IMR-90 (cell line): ENCODE measurements at regions not wholly inside any gene's neighbourhood (a gene's known extent, or its start where the extent isn't known, plus 50 kb on each side); places are given as distances from the start of the nearest gene placed in this dataset.

ENCODE experiments used
- ATAC-seq: fragments of 200-7000 bp; cut with Tn5 transposase; 2 replicates; pipeline ENCODE4 v1.9.1; 2020; ENCODE audit warnings: low read depth, mild to moderate bottlenecking, moderate library complexity
- BruUV-seq: library from RNA; stranded (reverse); fragments of 400-500 nt; replicated peaks from 2 replicates; lab custom pipeline; 2021; lab: Mats Ljungman, UMichigan
- CTCF ChIA-PET: fragments of 300-600 bp; formaldehyde crosslinking; extraction: SDS; loops from one replicate; lab custom pipeline; 2021; ENCODE audit warnings: antibody characterized with exemption; lab: Yijun Ruan, JAX
- POLR2A ChIA-PET: fragments of 300-600 bp; sonication (Branson Sonifier 250); formaldehyde crosslinking; loops from one replicate; lab custom pipeline; 2022; ENCODE audit warnings: antibody characterized with exemption; ENCODE audit not compliant: unreplicated experiment; lab: Charles Lee
- DNase-seq: peaks from one replicate; pipeline ENCODE4 v3.0.0; 2013
- H2AFZ ChIP-seq: replicated peaks from 2 replicates; pipeline ENCODE3; 2013; ENCODE audit warnings: low read length, mild to moderate bottlenecking; ENCODE audit not compliant: poor library complexity
- H2AK5ac ChIP-seq: 2 replicates; pipeline ENCODE4 v1.6.1; 2013; ENCODE audit warnings: low read depth, low read length, inconsistent platforms
- H2AK9ac ChIP-seq: replicated peaks from 2 replicates; pipeline ENCODE3; 2013; ENCODE audit warnings: mild to moderate bottlenecking, low read depth, low read length, moderate library complexity; ENCODE audit not compliant: poor library complexity
- H2BK120ac ChIP-seq: 2 replicates; pipeline ENCODE4 v1.6.1; 2013; ENCODE audit warnings: low read depth, low read length, inconsistent platforms
- H2BK15ac ChIP-seq: 3 replicates; pipeline ENCODE4 v1.6.1; 2013; ENCODE audit warnings: low read depth, low read length, inconsistent platforms
- H2BK20ac ChIP-seq: 2 replicates; pipeline ENCODE4 v1.6.1; 2013; ENCODE audit warnings: low read depth, mild to moderate bottlenecking, inconsistent platforms, low read length, moderate library complexity
- H2BK5ac ChIP-seq: 2 replicates; pipeline ENCODE4 v1.6.1; 2013; ENCODE audit warnings: mild to moderate bottlenecking, low read depth, low read length, inconsistent platforms; ENCODE audit not compliant: poor library complexity, severe bottlenecking
- H3K14ac ChIP-seq: replicated peaks from 2 replicates; pipeline ENCODE4 v1.6.1; 2013; ENCODE audit warnings: low read depth, low read length, inconsistent platforms
- H3K18ac ChIP-seq: 2 replicates; pipeline ENCODE4 v1.6.1; 2013; ENCODE audit warnings: low read depth, low read length, control low read depth
- H3K23ac ChIP-seq: 2 replicates; pipeline ENCODE4 v1.6.1; 2013; ENCODE audit warnings: low read depth, low read length, inconsistent platforms
- H3K27ac ChIP-seq: 2 replicates; pipeline ENCODE4 v1.5.1; 2013; ENCODE audit warnings: mild to moderate bottlenecking, control low read depth, low read length; ENCODE audit not compliant: insufficient read depth
- H3K27me3 ChIP-seq: 2 replicates; pipeline ENCODE4 v1.6.1; 2013; ENCODE audit warnings: low read length; ENCODE audit not compliant: control insufficient read depth, insufficient read depth
- H3K36me3 ChIP-seq: 2 replicates; pipeline ENCODE4 v1.6.1; 2013; ENCODE audit warnings: low read length, mixed read lengths; ENCODE audit not compliant: control insufficient read depth, insufficient read depth
- H3K4ac ChIP-seq: 2 replicates; pipeline ENCODE4 v1.6.1; 2013; ENCODE audit warnings: low read depth, low read length, inconsistent platforms
- H3K4me1 ChIP-seq: 2 replicates; pipeline ENCODE4 v1.6.1; 2013; ENCODE audit warnings: low read length, mixed read lengths; ENCODE audit not compliant: control insufficient read depth, insufficient read depth
- H3K4me2 ChIP-seq: 2 replicates; pipeline ENCODE4 v1.6.1; 2013; ENCODE audit warnings: low read depth, mild to moderate bottlenecking, control low read depth, low read length, moderate library complexity
- H3K4me3 ChIP-seq: 2 replicates; pipeline ENCODE4 v1.5.1; 2013; ENCODE audit warnings: low read depth, mild to moderate bottlenecking, control low read depth, low read length, moderate library complexity; ENCODE audit not compliant: insufficient read depth
- H3K56ac ChIP-seq: 2 replicates; pipeline ENCODE4 v1.6.1; 2013; ENCODE audit warnings: low read length, inconsistent platforms; ENCODE audit not compliant: insufficient read depth; ENCODE audit errors: extremely low read depth
- H3K79me1 ChIP-seq, 2 experiments: 2 replicates each; pipeline ENCODE4 v1.6.1; 2013; ENCODE audit warnings: low read length in 2 of 2, inconsistent platforms in 1 of 2, low read depth in 1 of 2
- H3K9ac ChIP-seq: 2 replicates; pipeline ENCODE4 v1.6.1; 2013; ENCODE audit warnings: low read depth, low read length, control low read depth
- H3K9me1 ChIP-seq: 2 replicates; pipeline ENCODE4 v1.6.1; 2013; ENCODE audit warnings: low read length, inconsistent platforms; ENCODE audit not compliant: insufficient read depth
- H3K9me3 ChIP-seq: 2 replicates; pipeline ENCODE4 v1.6.1; 2013; ENCODE audit warnings: low read length; ENCODE audit not compliant: control insufficient read depth, insufficient read depth
- H4K20me1 ChIP-seq: 2 replicates; pipeline ENCODE4 v1.6.1; 2013; ENCODE audit warnings: low read length, inconsistent platforms; ENCODE audit not compliant: insufficient read depth
- H4K5ac ChIP-seq: 2 replicates; pipeline ENCODE4 v1.6.1; 2013; ENCODE audit warnings: mild to moderate bottlenecking, low read depth, low read length, control low read depth
- H4K8ac ChIP-seq, 2 experiments: 2 replicates each; pipeline ENCODE4 v1.6.1; 2013; ENCODE audit warnings: low read depth in 2 of 2, low read length in 2 of 2, control low read depth in 1 of 2, inconsistent platforms in 1 of 2
- H4K91ac ChIP-seq: 2 replicates; pipeline ENCODE4 v1.6.1; 2013; ENCODE audit warnings: low read depth, low read length, inconsistent platforms; ENCODE audit not compliant: insufficient read depth
- MAFK ChIP-seq: IDR thresholded peaks from 2 replicates; pipeline ENCODE4 v1.6.1; 2012; ENCODE audit warnings: low read depth, low read length, improper control_type of control experiment
- MAZ ChIP-seq: IDR thresholded peaks from 2 replicates; pipeline ENCODE4 v1.6.1; 2012; ENCODE audit warnings: low read depth, mild to moderate bottlenecking, low read length, improper control_type of control experiment, moderate library complexity, borderline replicate concordance
- RAD21 ChIP-seq: IDR thresholded peaks from 2 replicates; pipeline ENCODE4 v1.6.1; 2012; ENCODE audit warnings: low read length, improper control_type of control experiment
- WGBS, 2 experiments: methylation state at CpG; one replicate each; pipeline versions ENCODE4 v1.1.5 to v1.1.7; 2013; ENCODE audit warnings: missing lambda C conversion rate in 2 of 2; ENCODE audit not compliant: insufficient read length in 1 of 2; ENCODE audit errors: extremely low coverage in 2 of 2; 5-methylcytosine and 5-hydroxymethylcytosine counted together
- dilution Hi-C: fragments of 300-500 bp; cut with HindIII; formaldehyde crosslinking; loops from one replicate; pipeline ENCODE4 v1.14.3; 2018; ENCODE audit warnings: low sequenced_read_pairs; ENCODE audit not compliant: unreplicated experiment
- in situ Hi-C: fragments of 300-500 bp; cut with MboI; formaldehyde crosslinking; loops from 3 replicates; pipeline ENCODE4 v1.14.3; 2019; ENCODE audit warnings: low sequenced_read_pairs, inconsistent platforms, mixed read lengths
- intact Hi-C: fragments of 100-400 bp; cut with micrococcal nuclease; formaldehyde crosslinking; loops from 2 replicates; pipeline ENCODE4 v1.10.0; 2022

DNA sequence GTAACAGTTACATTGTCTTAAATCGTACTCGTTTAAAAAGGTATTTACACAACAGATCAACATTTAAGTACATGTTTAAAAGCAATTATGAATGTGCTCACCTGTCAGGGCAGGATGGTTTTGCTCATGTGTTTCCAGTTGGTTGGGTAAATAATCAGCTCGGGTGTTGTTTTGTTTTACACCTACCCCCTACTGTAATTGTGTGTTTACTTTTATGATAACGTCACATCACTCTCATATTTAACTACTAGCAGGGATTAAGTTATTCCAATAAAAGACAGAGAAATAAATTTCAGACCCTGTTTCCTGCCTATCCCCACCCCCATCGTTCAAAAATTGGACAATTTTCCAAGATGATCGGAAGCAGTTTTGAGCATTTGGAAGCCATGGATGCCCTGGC, 390.2 kb downstream of the SEC14L1 start:
- no peak overlapping the region for H3K4me2 ChIP-seq
- no peaks in the 10 kb centered on the region for H3K9me1 ChIP-seq
- H3K9ac ChIP-seq = no peak overlapping the region
- H3K18ac ChIP-seq = no peak overlapping the region
- H3K14ac ChIP-seq = no peak overlapping the region
- H4K5ac ChIP-seq = no peak overlapping the region
- H2AFZ ChIP-seq = no peak overlapping the region
- H3K56ac ChIP-seq = no peak overlapping the region
- no peaks in the 10 kb centered on the region for H3K4me1 ChIP-seq
- peaks cover 9% of the 10 kb centered on the region for H3K9me3 ChIP-seq
- no peak overlapping the region for H3K23ac ChIP-seq
- no peaks in the 10 kb centered on the region for H4K20me1 ChIP-seq
- intact Hi-C loops (no loop called here), dilution Hi-C loops (no loop called here), in situ Hi-C loops (no loop called here)
- ATAC-seq = no peak
- no peaks in the 10 kb centered on the region for H3K79me1 ChIP-seq
- H2BK5ac ChIP-seq = no peak overlapping the region
- H3K36me3 ChIP-seq = no peaks in the 10 kb centered on the region
- no peak overlapping the region for H3K4me3 ChIP-seq
- BruUV-seq = no TSS peak
- no peak overlapping the region for H3K4ac ChIP-seq
- H2BK120ac ChIP-seq = no peak overlapping the region
- H2AK5ac ChIP-seq = no peak overlapping the region
- POLR2A ChIA-PET = no interaction called here
- H3K27ac ChIP-seq = no peak overlapping the region
- no peak overlapping the region for H4K8ac ChIP-seq
- H2BK15ac ChIP-seq = no peak overlapping the region
- TF ChIP-seq MAZ = no peak
- no peak for TF ChIP-seq RAD21
- no peak for TF ChIP-seq MAFK
- H2AK9ac ChIP-seq = no peak overlapping the region
- peaks cover 47% of the 10 kb centered on the region for H3K27me3 ChIP-seq
- H2BK20ac ChIP-seq = no peak overlapping the region
- CTCF ChIA-PET = no interaction called here
- H4K91ac ChIP-seq = no peak overlapping the region
- WGBS, 2 experiments = 80% methylated on average over 1 of the region's 6 CpGs; no CpG with 5 or more reads in 1 of the 2 experiments
- DNase-seq = no peak
